ENCODE measurements at regions not wholly inside any gene's neighbourhood (a gene's known extent, or its start where the extent isn't known, plus 50 kb on each side); places are given as distances from the start of the nearest gene placed in this dataset.
A peak's percentile ranks its signal among the peaks of the same experiment; 100 is the strongest.
"Not testable (repeated sequence)": the region's sequence is repeated elsewhere in the genome, so short reads cannot be mapped to it uniquely, and the experiment has no call there.

GRCh38 chr10:64175271-64175962 is 654.2 kb downstream of the REEP3 start:
- Histone ChIP-seq H3K27me3 (ENCODE audit: insufficient read depth, low read length, poor library complexity) (no peaks in the 10 kb centered on the region), H3K18ac (ENCODE audit: low read length) (no peak overlapping the region), H2BK120ac (ENCODE audit: low read depth, low read length) (no peak overlapping the region), H3K36me3 (ENCODE audit: control insufficient read depth, insufficient read depth, low read length) (no peaks in the 10 kb centered on the region), H2AK5ac (ENCODE audit: low read length) (no peak overlapping the region), H3K79me1 (ENCODE audit: low read length) (no peaks in the 10 kb centered on the region), H3K23ac (ENCODE audit: low read length) (no peak overlapping the region), H3K79me2 (ENCODE audit: control insufficient read depth, insufficient read depth, low read length) (no peaks in the 10 kb centered on the region), H3K4me1 (ENCODE audit: control insufficient read depth, low read depth, low read length) (no peaks in the 10 kb centered on the region), H3K9ac (ENCODE audit: low read length) (no peak overlapping the region), H3K4ac (ENCODE audit: low read depth, low read length) (no peak overlapping the region), H4K8ac (ENCODE audit: low read depth, low read length) (no peak overlapping the region), H3K4me2 (ENCODE audit: low read length) (no peak overlapping the region), H3K56ac (ENCODE audit: low read length) (no peak overlapping the region), H2BK5ac (ENCODE audit: low read length) (no peak overlapping the region), H4K5ac (ENCODE audit: low read length) (no peak overlapping the region), H2BK15ac (replicated peaks; ENCODE audit: low read depth) (no peak overlapping the region), H3K27ac (ENCODE audit: low read depth, low read length) (no peak overlapping the region), H3K4me3 (ENCODE audit: low read length) (no peak overlapping the region)
- WGBS (ENCODE audit: extremely low coverage, insufficient coverage, low lambda C conversion rate) = no CpG with 5 or more reads among the region's 4 CpGs
- no peak for DNase-seq

DNA sequence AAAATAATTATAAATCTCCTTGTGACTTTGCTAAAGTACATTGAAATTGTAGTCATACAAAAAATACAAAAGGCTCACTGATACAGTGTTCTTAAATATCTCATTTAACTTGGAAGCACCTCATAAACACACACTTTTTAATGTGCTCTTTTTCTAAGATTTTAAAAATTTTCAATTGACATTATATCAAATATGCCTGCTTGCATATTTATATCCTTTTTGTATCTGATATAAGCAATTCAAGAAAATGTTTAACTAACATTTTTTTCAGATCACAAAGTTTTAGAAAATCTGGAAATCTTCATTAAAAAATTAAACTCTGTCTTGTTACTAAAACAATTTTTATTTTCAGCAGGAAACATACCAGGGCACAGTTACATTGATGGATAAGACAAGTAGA is 661.5 kb downstream of the REEP3 start:
- Histone ChIP-seq H4K8ac (ENCODE audit: low read depth, low read length) (no peak overlapping the region), H3K27ac (ENCODE audit: low read depth, low read length) (no peak overlapping the region), H3K23ac (ENCODE audit: low read length) (no peak overlapping the region), H2BK15ac (replicated peaks; ENCODE audit: low read depth) (no peak overlapping the region), H3K18ac (ENCODE audit: low read length) (no peak overlapping the region), H2AK5ac (ENCODE audit: low read length) (no peak overlapping the region), H3K36me3 (ENCODE audit: control insufficient read depth, insufficient read depth, low read length) (no peaks in the 10 kb centered on the region), H3K4ac (ENCODE audit: low read depth, low read length) (no peak overlapping the region), H4K5ac (ENCODE audit: low read length) (no peak overlapping the region), H3K4me3 (ENCODE audit: low read length) (no peak overlapping the region), H2BK5ac (ENCODE audit: low read length) (no peak overlapping the region), H3K27me3 (ENCODE audit: insufficient read depth, low read length, poor library complexity) (no peaks in the 10 kb centered on the region), H3K79me1 (ENCODE audit: low read length) (no peaks in the 10 kb centered on the region), H3K4me2 (ENCODE audit: low read length) (no peak overlapping the region), H2BK120ac (ENCODE audit: low read depth, low read length) (no peak overlapping the region), H3K56ac (ENCODE audit: low read length) (no peak overlapping the region), H3K9ac (ENCODE audit: low read length) (no peak overlapping the region), H3K4me1 (ENCODE audit: control insufficient read depth, low read depth, low read length) (no peaks in the 10 kb centered on the region), H3K79me2 (ENCODE audit: control insufficient read depth, insufficient read depth, low read length) (no peaks in the 10 kb centered on the region)
- DNase-seq = no peak

- WGBS (ENCODE audit: extremely low coverage, insufficient coverage, low lambda C conversion rate) = no CpG with 5 or more reads among the region's 3 CpGs
- Histone ChIP-seq H2AK5ac (ENCODE audit: low read length) (no peak overlapping the region), H3K9ac (ENCODE audit: low read length) (no peak overlapping the region)
Measured at GRCh38 chr10:64191286-64191685, 670.1 kb downstream of the REEP3 start.

GRCh38 chr10:64196638-64197315 is 675.6 kb downstream of the REEP3 start:
- Histone ChIP-seq H3K36me3 (ENCODE audit: control insufficient read depth, insufficient read depth, low read length) (no peaks in the 10 kb centered on the region), H3K4me3 (ENCODE audit: low read length) (no peak overlapping the region), H3K4me1 (ENCODE audit: control insufficient read depth, low read depth, low read length) (no peaks in the 10 kb centered on the region), H3K9ac (ENCODE audit: low read length) (no peak overlapping the region), H3K56ac (ENCODE audit: low read length) (no peak overlapping the region), H3K79me1 (ENCODE audit: low read length) (no peaks in the 10 kb centered on the region), H3K4ac (ENCODE audit: low read depth, low read length) (no peak overlapping the region), H3K18ac (ENCODE audit: low read length) (no peak overlapping the region), H4K8ac (ENCODE audit: low read depth, low read length) (no peak overlapping the region), H3K4me2 (ENCODE audit: low read length) (no peak overlapping the region), H2AK5ac (ENCODE audit: low read length) (no peak overlapping the region), H3K27ac (ENCODE audit: low read depth, low read length) (no peak overlapping the region), H2BK15ac (replicated peaks; ENCODE audit: low read depth) (no peak overlapping the region), H3K23ac (ENCODE audit: low read length) (no peak overlapping the region), H3K27me3 (ENCODE audit: insufficient read depth, low read length, poor library complexity) (no peaks in the 10 kb centered on the region), H3K79me2 (ENCODE audit: control insufficient read depth, insufficient read depth, low read length) (no peaks in the 10 kb centered on the region), H2BK120ac (ENCODE audit: low read depth, low read length) (no peak overlapping the region), H2BK5ac (ENCODE audit: low read length) (no peak overlapping the region), H4K5ac (ENCODE audit: low read length) (no peak overlapping the region)
- DNase-seq = no peak
- no CpG with 5 or more reads among the region's 59 CpGs for WGBS (ENCODE audit: extremely low coverage, insufficient coverage, low lambda C conversion rate)

More at GRCh38 chr10:64191286-64191685, 670.1 kb downstream of the REEP3 start:
- H3K4me1 ChIP-seq (ENCODE audit: control insufficient read depth, low read depth, low read length) = no peaks in the 10 kb centered on the region
- no peaks in the 10 kb centered on the region for H3K79me2 ChIP-seq (ENCODE audit: control insufficient read depth, insufficient read depth, low read length)
- H2BK5ac ChIP-seq (ENCODE audit: low read length) = no peak overlapping the region
- H3K56ac ChIP-seq (ENCODE audit: low read length) = no peak overlapping the region
- no peak overlapping the region for H4K8ac ChIP-seq (ENCODE audit: low read depth, low read length)
- no peak for DNase-seq
- no peak overlapping the region for H3K4me3 ChIP-seq (ENCODE audit: low read length)
- no peaks in the 10 kb centered on the region for H3K79me1 ChIP-seq (ENCODE audit: low read length)
- H3K27me3 ChIP-seq (ENCODE audit: insufficient read depth, low read length, poor library complexity) = no peaks in the 10 kb centered on the region
- no peak overlapping the region for H3K4ac ChIP-seq (ENCODE audit: low read depth, low read length)
- H2BK15ac ChIP-seq (replicated peaks; ENCODE audit: low read depth) = no peak overlapping the region
- H3K23ac ChIP-seq (ENCODE audit: low read length) = no peak overlapping the region
- H4K5ac ChIP-seq (ENCODE audit: low read length) = no peak overlapping the region
- no peak overlapping the region for H3K4me2 ChIP-seq (ENCODE audit: low read length)
- H3K27ac ChIP-seq (ENCODE audit: low read depth, low read length) = no peak overlapping the region
- H3K36me3 ChIP-seq (ENCODE audit: control insufficient read depth, insufficient read depth, low read length) = no peaks in the 10 kb centered on the region
- no peak overlapping the region for H3K18ac ChIP-seq (ENCODE audit: low read length)
- H2BK120ac ChIP-seq (ENCODE audit: low read depth, low read length) = no peak overlapping the region

DNA sequence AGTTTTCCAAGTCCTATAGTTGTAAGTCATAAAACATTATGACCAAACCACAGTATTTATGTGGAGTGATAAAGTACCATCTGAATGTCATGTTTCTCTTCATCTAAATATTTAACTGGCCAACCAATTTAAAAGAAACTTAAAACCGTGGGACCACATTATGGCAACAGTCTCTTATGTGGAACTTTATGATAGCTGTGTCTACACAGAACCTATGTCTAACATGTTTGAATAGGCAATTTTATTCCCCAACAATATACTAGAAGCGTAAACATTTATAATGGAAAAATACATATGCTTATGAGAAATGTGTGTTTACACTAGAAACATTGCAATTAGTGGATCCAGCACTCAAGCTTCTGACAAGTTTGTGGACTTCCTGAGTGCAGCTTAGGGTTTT is 680.7 kb downstream of the REEP3 start:
- Histone ChIP-seq H3K4me2 (ENCODE audit: low read length) (no peak overlapping the region), H2BK5ac (ENCODE audit: low read length) (no peak overlapping the region), H3K4ac (ENCODE audit: low read depth, low read length) (no peak overlapping the region), H2BK120ac (ENCODE audit: low read depth, low read length) (no peak overlapping the region), H3K79me1 (ENCODE audit: low read length) (no peaks in the 10 kb centered on the region), H3K4me3 (ENCODE audit: low read length) (no peak overlapping the region), H4K8ac (ENCODE audit: low read depth, low read length) (no peak overlapping the region), H3K4me1 (ENCODE audit: control insufficient read depth, low read depth, low read length) (no peaks in the 10 kb centered on the region), H4K5ac (ENCODE audit: low read length) (no peak overlapping the region), H3K36me3 (ENCODE audit: control insufficient read depth, insufficient read depth, low read length) (no peaks in the 10 kb centered on the region), H2BK15ac (replicated peaks; ENCODE audit: low read depth) (no peak overlapping the region), H3K27ac (ENCODE audit: low read depth, low read length) (no peak overlapping the region), H3K56ac (ENCODE audit: low read length) (no peak overlapping the region), H3K27me3 (ENCODE audit: insufficient read depth, low read length, poor library complexity) (no peaks in the 10 kb centered on the region), H3K18ac (ENCODE audit: low read length) (no peak overlapping the region), H3K9ac (ENCODE audit: low read length) (no peak overlapping the region), H2AK5ac (ENCODE audit: low read length) (no peak overlapping the region), H3K79me2 (ENCODE audit: control insufficient read depth, insufficient read depth, low read length) (no peaks in the 10 kb centered on the region), H3K23ac (ENCODE audit: low read length) (no peak overlapping the region)
- no CpG with 5 or more reads among the region's 2 CpGs for WGBS (ENCODE audit: extremely low coverage, insufficient coverage, low lambda C conversion rate)
- DNase-seq = no peak

GRCh38 chr10:64204504-64204903 is 683.3 kb downstream of the REEP3 start:
- not testable (repeated sequence) for H3K56ac ChIP-seq (ENCODE audit: low read length); H3K79me2 ChIP-seq (ENCODE audit: control insufficient read depth, insufficient read depth, low read length); H3K18ac ChIP-seq (ENCODE audit: low read length); H3K9ac ChIP-seq (ENCODE audit: low read length); H3K23ac ChIP-seq (ENCODE audit: low read length); H2BK120ac ChIP-seq (ENCODE audit: low read depth, low read length); H2BK5ac ChIP-seq (ENCODE audit: low read length); H4K5ac ChIP-seq (ENCODE audit: low read length); H3K4me3 ChIP-seq (ENCODE audit: low read length); H4K8ac ChIP-seq (ENCODE audit: low read depth, low read length); H2AK5ac ChIP-seq (ENCODE audit: low read length); H3K27ac ChIP-seq (ENCODE audit: low read depth, low read length); H2BK15ac ChIP-seq (replicated peaks; ENCODE audit: low read depth); H3K4ac ChIP-seq (ENCODE audit: low read depth, low read length); H3K27me3 ChIP-seq (ENCODE audit: insufficient read depth, low read length, poor library complexity); H3K4me2 ChIP-seq (ENCODE audit: low read length); H3K4me1 ChIP-seq (ENCODE audit: control insufficient read depth, low read depth, low read length); H3K79me1 ChIP-seq (ENCODE audit: low read length); H3K36me3 ChIP-seq (ENCODE audit: control insufficient read depth, insufficient read depth, low read length)
- peak; percentile 7 for DNase-seq
- WGBS (ENCODE audit: extremely low coverage, insufficient coverage, low lambda C conversion rate) = no CpG with 5 or more reads among the region's 7 CpGs

Measured in mesendoderm (in vitro differentiated cells).